ENCODE measurements at regions not wholly inside any gene's neighbourhood (a gene's known extent, or its start where the extent isn't known, plus 50 kb on each side); places are given as distances from the start of the nearest gene placed in this dataset.
A peak's percentile ranks its signal among the peaks of the same experiment; 100 is the strongest.

DNA sequence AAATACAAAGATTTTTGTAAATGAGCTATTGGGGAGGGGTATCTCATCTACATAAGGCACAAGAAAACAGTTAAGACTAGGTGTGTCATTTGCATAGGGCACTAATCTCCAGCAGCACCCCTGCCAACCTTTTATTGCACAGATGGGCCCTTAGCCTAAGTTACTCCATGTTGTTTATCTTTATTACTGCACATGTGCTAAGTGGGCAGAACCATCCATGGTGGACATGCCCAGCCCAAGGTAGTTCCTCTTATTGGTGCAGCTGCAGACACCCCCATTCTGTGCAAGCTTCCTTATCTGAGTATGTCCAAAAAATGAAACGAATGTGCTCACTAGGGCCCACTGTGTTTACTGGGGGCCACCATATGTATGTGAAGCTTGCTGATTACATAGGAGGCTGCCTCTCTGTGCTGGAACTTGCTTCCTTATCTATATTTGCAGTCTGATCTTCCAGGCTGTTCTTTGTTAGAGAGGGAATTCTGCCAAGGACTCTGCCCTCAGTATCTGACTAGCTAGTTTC lies 77.3 kb upstream of the NEK7 start (continued):
- TF ChIP-seq, protein P1, sequence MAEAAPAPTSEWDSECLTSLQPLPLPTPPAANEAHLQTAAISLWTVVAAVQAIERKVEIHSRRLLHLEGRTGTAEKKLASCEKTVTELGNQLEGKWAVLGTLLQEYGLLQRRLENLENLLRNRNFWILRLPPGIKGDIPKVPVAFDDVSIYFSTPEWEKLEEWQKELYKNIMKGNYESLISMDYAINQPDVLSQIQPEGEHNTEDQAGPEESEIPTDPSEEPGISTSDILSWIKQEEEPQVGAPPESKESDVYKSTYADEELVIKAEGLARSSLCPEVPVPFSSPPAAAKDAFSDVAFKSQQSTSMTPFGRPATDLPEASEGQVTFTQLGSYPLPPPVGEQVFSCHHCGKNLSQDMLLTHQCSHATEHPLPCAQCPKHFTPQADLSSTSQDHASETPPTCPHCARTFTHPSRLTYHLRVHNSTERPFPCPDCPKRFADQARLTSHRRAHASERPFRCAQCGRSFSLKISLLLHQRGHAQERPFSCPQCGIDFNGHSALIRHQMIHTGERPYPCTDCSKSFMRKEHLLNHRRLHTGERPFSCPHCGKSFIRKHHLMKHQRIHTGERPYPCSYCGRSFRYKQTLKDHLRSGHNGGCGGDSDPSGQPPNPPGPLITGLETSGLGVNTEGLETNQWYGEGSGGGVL (CRISPR knock-in tag; IDR thresholded peaks at IDR 0.05) = peak; percentile 91
- TF ChIP-seq IRF2 (CRISPR knock-in tag; IDR thresholded peaks at IDR 0.05) = no peak
- peak; percentile 46; the same call in 1 of the 2 replicates for TF ChIP-seq FOXJ2 (tag; IDR thresholded peaks at IDR 0.05)
- TF ChIP-seq ARID1B (IDR thresholded peaks at IDR 0.05) = peak; percentile 89
- TF ChIP-seq WHSC1 (IDR thresholded peaks at IDR 0.05; ENCODE audit: low read length) = no peak
- no peak for TF ChIP-seq POLR2AphosphoS2 (IDR thresholded peaks at IDR 0.05; ENCODE audit: low read length)
- TF ChIP-seq ZNF354B (CRISPR knock-in tag; IDR thresholded peaks at IDR 0.05) = peak; percentile 92
- TF ChIP-seq, protein P2, sequence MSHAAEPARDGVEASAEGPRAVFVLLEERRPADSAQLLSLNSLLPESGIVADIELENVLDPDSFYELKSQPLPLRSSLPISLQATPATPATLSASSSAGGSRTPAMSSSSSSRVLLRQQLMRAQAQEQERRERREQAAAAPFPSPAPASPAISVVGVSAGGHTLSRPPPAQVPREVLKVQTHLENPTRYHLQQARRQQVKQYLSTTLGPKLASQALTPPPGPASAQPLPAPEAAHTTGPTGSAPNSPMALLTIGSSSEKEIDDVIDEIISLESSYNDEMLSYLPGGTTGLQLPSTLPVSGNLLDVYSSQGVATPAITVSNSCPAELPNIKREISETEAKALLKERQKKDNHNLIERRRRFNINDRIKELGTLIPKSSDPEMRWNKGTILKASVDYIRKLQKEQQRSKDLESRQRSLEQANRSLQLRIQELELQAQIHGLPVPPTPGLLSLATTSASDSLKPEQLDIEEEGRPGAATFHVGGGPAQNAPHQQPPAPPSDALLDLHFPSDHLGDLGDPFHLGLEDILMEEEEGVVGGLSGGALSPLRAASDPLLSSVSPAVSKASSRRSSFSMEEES (CRISPR knock-in tag; IDR thresholded peaks at IDR 0.05) = peak; percentile 68
- no peak for TF ChIP-seq CREBBP (IDR thresholded peaks at IDR 0.05; ENCODE audit: low read depth, low read length)
- peak; percentile 54; the same call in 1 of the 2 replicates for TF ChIP-seq RFX7 (CRISPR knock-in tag; IDR thresholded peaks at IDR 0.05)
- no peak for TF ChIP-seq NFRKB (IDR thresholded peaks at IDR 0.05; ENCODE audit: low read depth)
- peak; percentile 91; the same call in 1 of the 2 replicates for TF ChIP-seq HSF4 (CRISPR knock-in tag; IDR thresholded peaks at IDR 0.05; ENCODE audit: borderline replicate concordance)
- peak; percentile 87 for TF ChIP-seq PTTG1 (tag; IDR thresholded peaks at IDR 0.05; ENCODE audit: low read depth)
- TF ChIP-seq BACH1 (tag; IDR thresholded peaks at IDR 0.05) = peak; percentile 80
- TF ChIP-seq ELF2 (CRISPR knock-in tag; IDR thresholded peaks at IDR 0.05) = no peak; the same call in 1 of the 2 replicates
- TF ChIP-seq RFX5 (IDR thresholded peaks at IDR 0.05; ENCODE audit: low read depth, low read length) = no peak
- TF ChIP-seq PPARD (CRISPR knock-in tag; IDR thresholded peaks at IDR 0.05) = no peak
- TF ChIP-seq ZNF668 (CRISPR knock-in tag; IDR thresholded peaks at IDR 0.05) = peak; percentile 98
- TF ChIP-seq ZNF23 (CRISPR knock-in tag; IDR thresholded peaks at IDR 0.05) = peak; percentile 95
- TF ChIP-seq KAT8 (IDR thresholded peaks at IDR 0.05; ENCODE audit: low read depth) = no peak
- TF ChIP-seq ZNF785 (CRISPR knock-in tag; IDR thresholded peaks at IDR 0.05) = no peak
- no peak for TF ChIP-seq SMAD1 (IDR thresholded peaks at IDR 0.05; ENCODE audit: low read depth, low read length, partially characterized antibody)
- no peak for TF ChIP-seq JUNB (CRISPR knock-in tag; conservative IDR thresholded peaks at IDR 0.05)
- no peak for TF ChIP-seq TRIM28 (IDR thresholded peaks at IDR 0.05)
- TF ChIP-seq SUPT5H (IDR thresholded peaks at IDR 0.05) = no peak
- TF ChIP-seq SNRNP70 (optimal IDR thresholded peaks at IDR 0.05; ENCODE audit: low read depth, low read length) = no peak
- peak; percentile 90 for TF ChIP-seq CBFA2T2 (conservative IDR thresholded peaks at IDR 0.05)
- TF ChIP-seq PHTF2 (CRISPR knock-in tag; IDR thresholded peaks at IDR 0.05) = no peak
- TF ChIP-seq, protein P3, sequence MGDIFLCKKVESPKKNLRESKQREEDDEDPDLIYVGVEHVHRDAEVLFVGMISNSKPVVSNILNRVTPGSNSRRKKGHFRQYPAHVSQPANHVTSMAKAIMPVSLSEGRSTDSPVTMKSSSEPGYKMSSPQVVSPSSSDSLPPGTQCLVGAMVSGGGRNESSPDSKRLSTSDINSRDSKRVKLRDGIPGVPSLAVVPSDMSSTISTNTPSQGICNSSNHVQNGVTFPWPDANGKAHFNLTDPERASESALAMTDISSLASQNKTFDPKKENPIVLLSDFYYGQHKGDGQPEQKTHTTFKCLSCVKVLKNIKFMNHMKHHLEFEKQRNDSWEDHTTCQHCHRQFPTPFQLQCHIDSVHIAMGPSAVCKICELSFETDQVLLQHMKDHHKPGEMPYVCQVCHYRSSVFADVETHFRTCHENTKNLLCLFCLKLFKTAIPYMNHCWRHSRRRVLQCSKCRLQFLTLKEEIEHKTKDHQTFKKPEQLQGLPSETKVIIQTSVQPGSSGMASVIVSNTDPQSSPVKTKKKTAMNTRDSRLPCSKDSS (IDR thresholded peaks at IDR 0.05; ENCODE audit: low read depth, partially characterized antibody) = no peak
- peak; percentile 61 for TF ChIP-seq NUFIP1 (IDR thresholded peaks at IDR 0.05; ENCODE audit: partially characterized antibody)

All from K562 (cell line).